Fibroblast of villous mesenchyme (primary cell): ENCODE measurements at regions not wholly inside any gene's neighbourhood (a gene's known extent, or its start where the extent isn't known, plus 50 kb on each side); places are given as distances from the start of the nearest gene placed in this dataset.

Experiments
- DNase-seq: peaks from one replicate; pipeline ENCODE4 v3.0.0-alpha.2; 2010; ENCODE audit warnings: low read depth
- H3K4me3 ChIP-seq: 2 replicates; pipeline ENCODE4 v1.5.1; 2011; ENCODE audit warnings: low read depth, mild to moderate bottlenecking, low read length
- CTCF ChIP-seq: IDR thresholded peaks from 2 replicates; pipeline ENCODE4 v1.5.1; 2012; ENCODE audit warnings: low read depth, mild to moderate bottlenecking, low read length; ENCODE audit not compliant: insufficient read depth

DNA sequence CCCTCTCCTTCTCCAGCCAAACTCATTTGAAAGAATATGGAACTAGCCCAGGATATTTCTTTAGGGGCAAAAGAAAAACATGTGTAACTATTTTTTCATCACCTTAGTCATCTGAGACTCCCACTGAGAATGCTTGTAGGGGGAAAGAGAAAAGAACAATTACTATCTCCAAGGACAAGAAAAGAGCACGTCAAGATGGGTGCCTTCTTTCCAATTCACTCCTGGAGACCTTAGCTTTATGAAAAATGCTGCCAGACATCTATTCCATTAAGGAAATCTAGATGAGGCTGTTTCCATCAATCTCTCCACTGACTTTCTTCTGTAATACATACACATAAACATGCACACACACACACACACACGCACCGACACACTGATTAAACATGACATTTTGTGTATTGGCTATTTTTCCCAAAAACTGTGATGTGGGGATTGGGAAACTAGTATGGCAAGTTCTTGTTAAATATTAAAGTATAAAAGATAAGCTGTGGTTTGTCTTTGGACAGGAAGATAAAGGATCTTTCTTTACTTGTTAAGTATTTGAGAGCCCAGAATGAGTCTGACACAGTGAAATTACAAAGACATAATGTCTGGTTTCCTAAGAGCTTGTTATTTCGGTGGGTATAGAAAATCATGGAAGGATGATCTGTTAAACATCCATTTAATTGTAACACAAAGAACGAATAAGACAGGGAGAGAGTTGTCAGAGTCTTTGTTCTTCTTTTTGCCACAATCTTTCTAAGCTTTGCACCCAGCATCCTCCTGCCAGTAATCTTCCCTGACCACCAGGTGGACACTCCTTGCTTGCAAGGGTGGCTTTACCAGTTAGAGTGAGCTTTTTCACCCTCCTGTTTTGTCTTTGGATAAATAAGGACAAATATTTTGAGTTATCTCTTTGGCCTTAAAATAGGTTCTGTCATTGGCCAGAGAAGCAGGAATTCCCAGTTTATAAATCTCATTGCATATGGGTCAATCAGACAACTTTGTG is 177.3 kb upstream of the TMEM72 start:
- TF ChIP-seq CTCF, result peak; percentile 10
- no peak for DNase-seq
- no peak overlapping the region for H3K4me3 ChIP-seq

DNA sequence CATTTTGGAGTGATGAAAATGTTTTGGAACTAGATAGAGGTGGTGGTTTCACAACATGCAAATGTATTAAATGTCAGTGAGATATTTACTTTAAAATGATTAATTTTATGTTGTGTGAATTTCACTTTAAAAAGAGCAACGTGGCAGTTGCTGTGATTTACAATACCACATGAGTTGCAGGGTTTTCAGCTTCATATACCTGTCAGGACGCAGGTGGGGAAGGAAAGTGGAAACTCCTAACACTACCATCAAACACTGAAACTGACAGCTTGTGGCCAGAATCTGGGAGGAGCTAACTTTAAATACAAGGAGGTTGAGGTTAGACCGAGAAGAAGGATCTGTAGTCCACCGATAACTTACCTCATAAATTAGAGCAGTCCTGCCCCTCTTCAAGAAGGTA is 168.9 kb upstream of the TMEM72 start:
- no peak overlapping the region for H3K4me3 ChIP-seq
- no peak for TF ChIP-seq CTCF
- no peak for DNase-seq

DNA sequence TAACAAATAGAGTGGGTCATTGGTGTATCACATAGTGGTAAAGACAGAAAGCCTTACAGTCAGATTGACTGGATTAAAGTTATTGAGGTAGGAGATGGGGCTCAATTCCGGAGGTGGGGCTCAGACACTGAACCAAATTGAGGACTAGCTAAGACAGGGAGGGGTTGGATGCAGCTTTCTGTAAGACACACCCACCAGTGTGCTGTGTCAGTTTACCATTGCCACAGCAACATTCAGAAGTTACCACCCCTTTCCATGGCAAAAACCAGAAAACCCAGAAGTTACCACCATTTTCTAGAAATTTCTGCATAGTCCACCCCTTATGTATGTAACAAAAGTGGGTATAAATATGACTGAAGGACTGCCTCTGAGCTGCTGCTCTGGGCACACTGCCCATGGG is 167.6 kb upstream of the TMEM72 start:
- TF ChIP-seq CTCF, result no peak
- no peak for DNase-seq
- H3K4me3 ChIP-seq, result no peak overlapping the region

- no peak overlapping the region for H3K4me3 ChIP-seq
- DNase-seq, result no peak
- TF ChIP-seq CTCF, result no peak
These were observed 165.2 kb upstream of the TMEM72 start for GRCh38 chr10:44745920-44746319.

DNA sequence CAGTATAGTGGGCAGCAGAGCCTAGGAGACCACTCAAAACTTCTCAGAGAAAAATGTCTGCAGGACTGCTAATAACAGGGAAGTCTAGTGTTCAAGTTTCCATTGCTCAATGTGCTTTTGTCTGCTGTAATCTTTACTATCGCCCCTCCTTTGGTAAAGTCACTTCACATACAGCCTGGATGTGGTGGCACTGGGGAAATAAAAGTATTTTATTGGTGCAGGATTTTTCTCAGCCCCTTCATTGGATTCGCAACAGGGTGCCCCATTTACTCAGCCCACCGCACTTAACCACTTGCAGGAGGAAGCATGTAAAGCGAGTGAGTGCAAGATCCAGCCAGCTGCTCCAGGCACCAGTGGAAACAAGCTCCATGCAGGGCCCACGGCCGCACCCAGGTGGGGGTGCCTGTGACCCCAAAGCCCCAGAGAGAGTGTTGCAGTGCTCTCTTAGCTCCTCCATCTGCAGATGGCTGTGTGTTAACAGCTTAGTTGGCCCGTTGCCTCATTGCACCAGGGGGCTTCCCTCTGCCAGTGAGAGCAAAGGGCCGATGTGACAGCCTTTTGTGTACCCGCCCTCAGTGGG is 163.5 kb upstream of the TMEM72 start:
- H3K4me3 ChIP-seq, result no peak overlapping the region
- DNase-seq, result no peak
- TF ChIP-seq CTCF, result no peak

GRCh38 chr10:44749151-44749550 is 162.0 kb upstream of the TMEM72 start:
- TF ChIP-seq CTCF, result no peak
- DNase-seq, result no peak
- no peak overlapping the region for H3K4me3 ChIP-seq
